ENCODE measurements at regions not wholly inside any gene's neighbourhood (a gene's known extent, or its start where the extent isn't known, plus 50 kb on each side); places are given as distances from the start of the nearest gene placed in this dataset.
"Not testable (repeated sequence)": the region's sequence is repeated elsewhere in the genome, so short reads cannot be mapped to it uniquely, and the experiment has no call there.

DNA sequence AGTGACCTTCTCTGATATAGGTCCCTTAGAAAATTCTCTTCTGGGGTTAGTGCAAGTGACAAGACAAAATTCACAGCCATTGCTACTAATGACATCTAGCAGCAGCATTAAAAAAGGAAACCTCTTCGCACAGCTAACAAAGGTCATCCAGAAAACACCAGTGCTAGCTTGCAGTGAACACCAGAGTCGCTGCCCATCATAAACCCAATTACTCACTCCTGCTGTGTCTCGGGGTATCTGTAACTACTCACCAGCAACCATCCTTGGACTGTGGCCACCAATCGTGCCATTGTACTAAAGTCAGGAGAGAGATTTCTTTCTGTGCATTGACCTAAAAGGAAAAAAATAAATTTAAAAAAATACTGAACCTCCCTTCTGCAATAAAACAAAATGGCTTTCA, 1494.7 kb upstream of the CDH8 start:
- no peak for DNase-seq

DNA sequence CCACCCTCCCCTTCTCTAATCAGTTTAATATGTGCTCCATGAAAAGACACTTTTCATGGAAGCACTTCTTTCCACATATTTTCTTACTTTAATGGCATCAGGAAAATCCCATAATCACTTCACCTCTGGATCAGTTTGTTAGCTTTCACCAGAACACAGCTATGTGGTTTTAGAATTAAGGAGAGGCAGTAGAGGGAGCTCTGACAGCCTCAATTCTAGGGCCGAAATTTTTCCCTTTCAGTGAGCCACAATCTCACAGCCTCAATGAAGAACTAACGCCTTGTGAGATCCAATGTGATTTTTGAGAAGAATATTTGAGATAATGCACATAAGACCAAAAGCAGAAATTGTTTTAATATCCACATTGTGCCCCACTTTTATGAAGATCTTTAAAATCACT, 1494.0 kb upstream of the CDH8 start:
- peak in 1 of 3 donors; percentile 12 for DNase-seq

DNA sequence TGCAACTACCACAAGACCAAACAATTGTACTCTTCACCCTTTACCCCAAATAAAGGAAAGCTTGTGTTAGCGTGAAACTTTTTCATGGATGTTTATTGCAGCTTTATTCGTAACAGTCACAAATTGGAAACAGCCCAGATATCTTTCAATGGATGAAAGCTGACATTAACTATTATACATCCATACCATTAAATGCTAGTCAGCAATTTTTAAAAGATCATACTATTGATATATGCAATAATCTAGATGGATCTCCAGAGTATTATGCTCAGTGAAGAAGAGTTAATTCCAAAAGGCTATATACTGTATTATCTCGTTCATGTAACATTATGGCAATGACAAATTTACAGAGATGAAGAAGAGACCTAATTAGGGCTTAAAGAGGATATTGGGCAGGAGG, 1491.2 kb upstream of the CDH8 start:
- no peak for DNase-seq

DNA sequence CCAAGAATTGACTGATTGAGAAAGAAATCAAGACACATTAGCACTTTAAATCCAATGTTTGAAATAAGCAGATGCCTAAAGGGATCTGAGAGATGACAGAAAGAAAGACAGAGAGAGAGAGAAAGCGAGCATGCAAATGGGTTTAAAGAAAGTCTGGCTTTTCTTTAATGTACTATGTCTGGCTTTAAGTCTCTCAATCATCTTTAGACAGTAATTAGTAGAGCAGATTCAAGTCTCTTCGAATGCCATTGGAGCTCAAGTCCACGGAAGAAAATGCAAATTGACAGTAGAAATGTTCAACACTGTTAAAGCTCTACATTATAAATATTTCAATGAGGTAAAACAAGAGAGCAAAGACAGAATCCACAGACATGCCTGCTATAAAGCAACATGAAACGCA, 1480.2 kb upstream of the CDH8 start:
- no peak for DNase-seq

DNA sequence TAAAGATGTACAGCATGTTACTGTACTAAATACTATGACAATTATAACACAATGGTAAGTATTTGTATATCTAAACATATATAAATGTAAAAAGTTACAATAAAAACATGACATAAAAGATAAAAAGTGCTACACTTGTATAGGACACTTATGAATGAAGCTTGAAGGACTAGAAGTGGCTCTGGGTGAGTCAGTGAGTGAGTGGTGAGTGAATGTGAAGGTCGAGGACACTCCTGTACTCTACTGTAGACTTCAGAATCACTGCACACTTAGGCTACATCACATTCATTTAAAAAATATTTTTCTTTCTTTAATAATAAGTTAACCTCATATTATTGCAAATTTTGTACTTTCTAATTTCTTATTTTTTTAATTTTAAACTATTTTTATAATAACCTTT, 1476.7 kb upstream of the CDH8 start:
- DNase-seq: no peak

DNA sequence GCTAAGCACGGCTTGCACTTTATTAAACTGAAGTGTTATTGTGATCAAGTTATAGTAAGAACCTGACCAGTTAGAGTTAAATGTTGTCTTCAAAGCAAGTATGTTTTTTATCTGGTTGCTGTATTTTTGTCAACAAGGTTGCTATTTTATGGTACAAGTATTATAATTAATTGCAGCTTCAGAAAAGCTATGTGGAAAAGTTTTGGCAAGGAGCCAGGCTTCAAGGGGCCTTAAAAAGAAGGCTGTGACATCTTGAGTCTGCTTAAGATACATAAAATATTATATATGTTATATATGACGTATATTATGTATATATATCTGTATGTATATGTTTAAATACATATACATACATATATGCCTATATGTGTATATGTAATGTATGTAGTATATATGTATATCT, 1461.2 kb upstream of the CDH8 start:
- DNase-seq: no peak

DNA sequence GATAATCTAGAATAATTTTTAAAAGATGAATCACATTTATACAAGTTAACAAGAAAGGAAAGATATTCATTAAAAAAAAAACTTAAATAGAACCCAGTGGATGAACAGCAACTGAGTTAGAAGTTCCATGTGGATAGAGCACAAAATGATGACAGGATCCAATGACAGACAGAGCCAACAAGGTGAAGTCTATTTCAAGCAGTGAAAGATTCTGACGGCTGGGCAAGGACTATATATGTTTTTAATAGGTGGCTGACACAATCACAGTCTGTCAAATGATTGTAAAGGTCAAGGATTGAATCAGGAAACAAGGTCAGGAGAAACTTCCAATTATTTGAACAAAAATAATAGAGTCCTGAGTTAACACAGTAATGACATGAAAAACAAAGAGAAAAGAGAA, 1460.0 kb upstream of the CDH8 start:
- no peak for DNase-seq

DNA sequence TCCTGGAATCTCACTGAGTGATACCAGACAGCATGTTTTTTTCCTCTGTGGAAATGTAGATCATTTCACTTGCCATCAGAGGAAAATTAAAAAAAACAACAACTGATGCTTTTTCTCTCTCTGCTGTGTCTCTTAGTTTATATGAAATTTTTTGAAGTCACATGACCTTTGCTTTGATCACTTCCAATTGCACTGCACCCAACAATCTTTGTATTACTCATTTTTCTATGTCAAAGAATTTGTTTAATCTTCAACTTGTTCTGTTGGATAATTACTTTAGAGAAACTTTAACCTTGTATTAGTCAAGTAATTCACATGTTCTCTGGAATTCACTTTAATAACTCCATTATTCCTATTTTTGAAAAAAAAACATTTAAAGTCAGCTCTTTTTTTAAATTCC, 1452.7 kb upstream of the CDH8 start:
- no peak for DNase-seq

DNA sequence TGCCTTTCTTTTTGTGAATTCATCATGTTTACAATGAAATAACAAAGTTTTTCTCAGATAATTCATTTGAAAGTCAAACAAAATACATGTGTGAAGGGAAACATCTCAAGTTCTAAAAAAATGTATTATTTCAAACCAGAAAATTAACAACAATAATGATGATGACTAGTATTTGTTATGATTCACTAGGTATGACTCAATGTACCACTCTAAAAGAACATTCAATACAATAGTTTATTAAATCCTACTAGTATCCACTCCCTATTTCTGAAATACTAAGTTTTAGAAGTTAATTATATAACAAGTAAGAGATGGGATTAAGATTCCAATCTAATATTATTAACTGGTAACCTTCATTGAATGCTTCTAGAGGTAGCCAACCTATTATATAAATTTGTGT, 1444.8 kb upstream of the CDH8 start:
- DNase-seq: no peak

DNA sequence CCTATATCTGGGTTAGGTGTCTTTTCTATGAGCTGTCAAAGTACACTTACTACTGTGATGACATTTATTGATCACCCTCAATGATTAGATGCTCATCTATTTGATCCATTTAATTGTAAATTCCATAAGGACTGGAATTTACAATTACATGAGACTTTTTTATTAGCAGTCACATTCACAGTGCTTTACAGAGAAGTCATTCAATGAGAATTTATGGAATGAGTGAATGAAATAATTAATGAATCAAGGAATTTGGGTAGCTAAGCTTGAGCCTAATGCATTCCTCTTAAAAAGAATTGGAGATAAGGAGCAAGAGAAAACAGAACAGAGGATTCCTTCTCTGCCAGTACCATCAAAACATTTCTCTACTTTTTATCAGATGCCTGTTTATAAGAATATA, 1437.5 kb upstream of the CDH8 start:
- no peak for DNase-seq

DNA sequence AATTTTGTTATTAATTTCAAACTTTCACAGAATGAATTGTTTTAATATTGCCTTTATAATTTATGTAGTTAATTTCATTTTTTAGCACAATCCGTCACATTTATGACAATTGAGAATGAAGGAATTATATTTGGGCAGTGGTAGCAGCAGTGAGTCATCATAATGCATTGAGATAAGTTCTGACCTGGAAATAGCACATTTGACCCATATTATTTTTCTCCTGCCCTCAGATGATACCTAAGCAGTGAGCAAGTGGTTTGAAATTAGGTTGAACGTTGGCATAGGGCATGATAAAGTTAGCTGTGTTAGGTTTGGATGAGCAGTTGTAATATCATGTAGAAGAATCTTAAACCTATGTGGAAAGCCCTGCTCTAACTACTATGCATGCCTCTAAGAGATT, 1431.3 kb upstream of the CDH8 start:
- no peak for DNase-seq

DNA sequence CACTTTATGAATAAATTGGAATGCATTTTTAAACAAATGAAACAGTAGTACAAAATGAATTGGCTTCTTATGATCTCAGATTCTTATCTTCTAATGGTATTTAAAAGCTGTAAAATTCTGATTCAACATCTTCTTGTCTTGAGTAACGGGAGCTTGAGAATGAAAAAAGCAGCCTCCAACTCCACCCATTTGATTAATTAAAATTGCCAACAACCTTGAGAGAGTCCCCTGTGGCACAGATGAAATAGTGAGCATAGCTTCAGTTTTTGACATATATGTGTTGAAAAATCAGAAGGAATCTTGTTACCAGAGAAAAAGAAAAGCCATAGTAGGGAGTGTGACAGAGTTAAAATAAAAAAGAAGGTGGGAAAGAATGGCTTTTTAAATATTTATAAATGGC, 1426.1 kb upstream of the CDH8 start:
- no peak for DNase-seq

DNA sequence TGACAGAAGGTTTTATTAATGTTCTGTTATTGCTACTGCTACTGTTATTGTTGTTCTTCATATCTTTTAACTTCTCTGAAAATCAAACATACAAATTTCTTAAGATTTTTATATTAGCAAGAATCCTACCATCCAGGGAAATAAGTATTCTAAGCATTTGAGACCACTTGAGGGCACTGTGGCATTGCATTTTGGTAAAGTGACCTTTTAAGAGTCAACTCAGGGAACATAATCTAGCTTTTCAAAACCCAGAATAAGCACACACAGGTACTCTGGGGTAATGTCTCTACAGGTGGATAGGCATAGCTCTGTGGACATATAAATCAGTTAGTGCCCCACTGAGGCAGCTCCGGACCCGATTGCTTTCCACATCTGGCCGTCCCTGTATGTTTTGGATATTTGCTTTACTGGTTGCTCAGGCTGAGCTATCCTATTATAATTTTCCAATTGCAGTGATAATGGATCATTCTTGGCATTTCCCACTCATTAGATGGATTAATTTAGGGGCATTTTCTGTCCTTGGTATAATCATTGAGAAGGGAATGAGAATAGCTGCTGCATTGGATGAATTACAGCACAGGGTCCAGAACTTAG, 1425.1 kb upstream of the CDH8 start:
- peak; percentile 44 to 69 (median 48) for DNase-seq

DNA sequence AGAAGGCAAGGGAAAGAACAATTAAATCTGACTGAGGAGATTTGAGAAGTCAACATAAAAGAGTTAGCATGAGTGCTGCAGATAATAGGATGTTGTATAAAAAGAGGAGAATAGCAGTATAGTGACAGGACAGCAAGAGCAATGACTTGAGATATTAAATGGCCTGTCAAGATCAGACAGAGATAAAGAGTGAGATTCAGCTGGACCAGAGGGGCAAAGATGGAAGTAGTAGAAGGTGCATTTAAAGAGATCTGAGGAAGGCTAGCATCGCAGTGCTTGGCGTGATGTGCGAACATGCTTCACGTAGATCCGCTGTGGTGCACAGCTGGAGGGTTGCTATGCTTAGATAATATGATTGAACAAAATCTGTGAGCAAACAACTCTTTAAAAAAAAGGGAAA, 1422.6 kb upstream of the CDH8 start:
- no peak for DNase-seq

DNA sequence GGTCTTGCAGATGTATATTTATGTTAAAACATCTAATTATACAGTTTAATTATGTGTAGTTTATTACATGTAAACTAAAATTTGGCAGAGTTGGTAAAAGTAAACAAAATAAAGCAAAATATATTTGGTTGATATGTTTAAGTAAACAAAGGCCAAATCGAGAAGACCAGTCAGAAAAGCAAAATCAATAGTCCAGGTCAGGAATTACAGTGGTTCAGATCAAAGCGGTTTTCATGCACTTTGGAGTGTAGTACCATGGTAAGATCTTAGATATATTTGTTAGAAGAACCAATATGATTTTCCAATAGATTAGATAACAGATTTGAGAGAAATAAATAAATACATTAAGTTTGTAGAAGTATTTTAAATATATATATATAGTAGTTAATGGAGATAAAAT, 1421.6 kb upstream of the CDH8 start:
- no peak for DNase-seq

DNA sequence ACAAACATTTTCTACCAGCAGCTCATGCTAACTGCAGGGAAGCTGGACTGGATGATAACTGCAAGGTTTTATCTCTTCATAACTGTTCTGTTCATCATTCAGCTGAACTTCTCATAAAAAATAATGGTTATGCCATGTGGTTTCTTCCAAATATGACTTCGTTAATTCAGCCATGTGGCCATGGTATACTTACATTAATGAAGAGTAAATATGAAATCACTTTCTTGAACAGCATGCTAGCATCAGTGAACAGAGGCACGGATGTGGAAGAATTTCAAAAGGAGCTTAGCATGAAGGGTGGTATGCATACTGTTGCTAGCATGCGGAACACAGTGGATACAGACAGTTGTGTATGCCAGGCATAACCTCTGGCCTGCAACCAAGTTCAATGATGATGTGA, 1417.0 kb upstream of the CDH8 start:
- no peak for DNase-seq

DNA sequence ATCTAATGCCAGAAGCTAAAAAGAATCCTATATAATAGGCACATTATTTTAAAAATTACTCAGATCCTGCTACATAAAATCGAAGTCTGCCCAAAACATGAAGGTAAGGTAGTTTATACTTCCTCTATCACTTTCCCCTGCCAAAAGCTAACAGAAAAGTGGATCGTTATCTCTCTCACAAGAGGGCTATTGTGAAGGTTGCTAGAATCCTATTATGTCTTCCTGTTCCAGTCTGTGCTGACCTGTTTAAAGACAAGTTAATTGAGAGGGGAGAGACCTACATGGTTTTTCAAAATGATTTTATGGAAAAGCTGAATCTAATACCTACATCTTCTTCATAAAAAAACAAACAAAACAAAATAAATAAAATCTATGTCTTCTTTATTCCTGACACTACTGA, 1410.9 kb upstream of the CDH8 start:
- no peak for DNase-seq

DNA sequence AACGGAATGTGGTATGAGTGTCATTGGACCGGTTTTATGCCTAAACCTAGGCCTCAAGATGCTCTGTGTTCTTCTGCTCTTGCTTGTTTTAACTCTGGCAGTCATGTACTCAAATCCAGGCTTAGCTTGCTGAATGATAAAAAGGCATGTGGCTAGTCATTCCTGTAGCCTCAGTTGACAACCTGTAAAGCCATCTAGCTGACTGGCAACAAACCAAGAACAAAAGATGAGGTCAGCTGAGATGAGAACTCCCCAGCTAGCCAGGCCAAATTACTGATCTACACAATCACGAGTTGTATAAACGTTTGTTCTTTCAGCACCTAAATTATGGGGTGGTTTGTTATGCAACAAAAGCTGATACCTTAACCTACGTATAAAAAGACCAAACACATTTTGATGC, 1406.0 kb upstream of the CDH8 start:
- no peak for DNase-seq

DNA sequence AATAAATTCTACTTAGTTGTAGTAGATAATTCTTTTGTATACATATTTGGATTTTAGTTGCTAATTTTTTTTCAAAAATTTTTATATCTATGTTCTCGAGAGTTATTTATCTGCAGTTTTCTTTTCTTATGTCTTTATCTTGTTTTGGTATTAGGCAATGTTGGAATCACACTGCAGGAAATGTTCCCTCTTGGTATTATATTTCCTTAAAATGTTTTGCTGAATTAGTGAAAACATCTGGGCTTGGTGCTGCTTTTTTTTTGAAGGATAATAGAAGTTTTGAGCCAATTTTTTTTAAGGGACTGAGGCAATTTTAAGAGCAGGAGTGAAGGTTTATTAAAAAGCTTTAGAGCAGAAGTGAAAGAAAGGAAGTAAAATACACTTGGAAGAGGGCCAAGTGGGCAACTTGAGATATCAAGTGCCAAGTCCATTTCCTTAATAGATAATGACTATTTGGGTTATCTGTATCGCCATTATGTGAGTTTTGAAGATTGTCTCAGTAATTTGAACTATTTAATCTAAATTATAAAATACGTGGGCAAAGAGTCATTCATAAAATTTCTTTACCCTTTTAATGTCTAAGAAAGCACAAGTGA, 1390.1 kb upstream of the CDH8 start:
- no peak for DNase-seq

DNA sequence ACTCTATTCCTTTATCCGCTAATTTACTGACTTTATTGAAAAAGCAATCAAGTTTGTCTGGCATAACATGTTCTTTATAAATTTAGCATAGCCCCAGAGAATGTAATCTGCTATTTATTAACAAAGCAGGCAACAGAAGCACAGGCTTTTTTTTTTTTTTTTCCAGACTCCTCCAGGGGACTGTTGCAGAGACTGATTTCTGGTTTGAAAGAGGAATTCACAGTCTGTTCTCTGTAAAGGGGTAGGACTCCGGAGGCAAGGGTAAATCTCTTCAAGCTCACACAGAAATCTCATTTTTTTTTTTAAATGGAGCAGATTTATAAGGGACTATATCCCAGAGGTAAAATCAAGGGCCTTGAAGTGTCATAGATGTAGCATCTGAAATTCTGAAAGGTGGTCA, 1386.5 kb upstream of the CDH8 start:
- no peak for DNase-seq

DNA sequence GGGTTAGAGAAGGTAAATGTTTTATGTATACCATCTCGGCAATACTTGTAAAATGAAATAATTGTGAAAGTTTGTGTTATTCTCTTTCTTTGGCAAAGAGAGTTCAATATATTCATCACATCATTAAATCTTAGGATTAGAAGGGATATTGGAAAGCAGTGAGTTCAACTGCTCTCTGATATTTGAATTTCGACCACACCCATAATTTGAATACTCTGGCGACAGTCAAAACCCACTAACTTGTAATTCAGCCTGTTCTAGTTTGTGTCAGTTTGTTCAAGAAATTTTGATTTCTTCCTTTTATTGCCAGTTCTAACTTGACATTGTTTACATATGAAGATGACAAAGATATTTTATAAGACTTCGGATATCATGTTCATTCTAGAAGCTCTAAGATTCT, 1380.5 kb upstream of the CDH8 start:
- no peak for DNase-seq

DNA sequence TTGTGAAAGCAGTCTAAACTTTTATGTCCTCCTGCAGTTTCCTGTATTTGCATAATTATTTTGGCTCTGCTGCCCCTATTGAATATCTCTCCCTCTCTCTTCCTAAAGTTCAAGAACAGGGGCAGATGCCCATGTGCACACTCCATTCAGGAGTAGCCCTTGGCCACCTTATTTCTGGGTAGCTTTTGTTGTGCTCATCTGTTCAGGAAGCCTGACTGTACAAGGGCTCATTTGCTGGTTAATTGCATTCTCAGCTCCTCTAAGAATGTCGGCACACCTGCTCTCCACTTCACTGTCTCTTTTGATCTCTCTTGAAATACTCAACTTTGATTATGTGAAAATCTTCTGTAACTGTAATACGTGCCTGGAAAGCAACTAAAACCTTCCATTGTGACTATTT, 1378.8 kb upstream of the CDH8 start:
- DNase-seq: no peak

DNA sequence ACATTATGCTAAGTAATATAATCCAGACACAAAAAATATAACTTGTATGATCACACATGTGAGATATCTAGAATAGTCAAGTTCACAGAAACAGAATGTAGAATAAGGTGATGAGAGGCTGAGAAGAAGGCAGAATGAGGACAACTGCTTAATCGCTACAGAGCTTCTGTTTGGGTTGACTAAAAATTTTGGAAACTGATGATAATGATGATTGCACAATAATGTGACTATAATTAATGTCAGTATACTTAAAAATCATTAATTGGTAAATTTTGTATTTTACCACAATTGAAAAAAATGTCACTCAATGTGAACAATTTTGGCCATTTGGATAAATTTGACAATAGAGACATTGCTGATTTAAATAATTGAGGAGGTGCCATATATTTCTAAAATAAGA, 1374.4 kb upstream of the CDH8 start:
- no peak for DNase-seq

DNA sequence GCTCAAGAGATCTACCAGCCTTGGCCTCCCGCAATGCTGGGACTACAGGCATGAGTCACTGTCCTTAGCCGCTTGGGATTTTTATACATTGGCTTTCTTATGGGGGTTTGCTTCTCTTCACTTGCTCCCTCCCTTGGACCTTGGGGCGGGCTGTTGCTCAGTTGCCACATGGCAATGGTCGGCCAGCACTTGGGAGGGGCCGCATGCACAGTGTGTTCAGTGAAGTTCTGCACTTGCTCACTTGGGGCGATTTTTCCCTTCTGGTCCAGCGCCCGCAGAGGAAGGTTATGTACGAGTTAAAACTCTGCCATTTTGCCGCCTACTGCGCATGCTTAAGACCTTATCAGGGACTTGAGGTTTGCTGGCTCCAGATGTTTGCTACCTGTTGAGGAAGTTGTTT, 1367.6 kb upstream of the CDH8 start:
- no peak for DNase-seq

DNA sequence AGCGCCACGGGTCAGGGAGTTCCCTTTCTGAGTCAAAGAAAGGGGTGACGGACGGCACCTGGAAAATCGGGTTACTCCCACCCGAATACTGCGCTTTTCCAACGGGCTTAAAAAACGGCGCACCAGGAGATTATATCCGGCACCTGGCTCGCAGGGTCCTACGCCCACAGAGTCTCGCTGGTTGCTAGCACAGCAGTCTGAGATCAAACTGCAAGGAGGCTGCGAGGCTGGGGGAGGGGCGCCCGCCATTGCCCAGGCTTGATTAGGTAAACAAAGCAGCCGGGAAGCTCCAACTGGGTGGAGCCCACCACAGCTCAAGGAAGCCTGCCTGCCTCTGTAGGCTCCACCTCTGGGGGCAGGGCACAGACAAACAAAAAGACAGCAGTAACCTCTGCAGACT, 1352.0 kb upstream of the CDH8 start:
- not testable (repeated sequence) for DNase-seq

All from muscle of back (tissue), 3 donors.